ENCODE measurements at regions not wholly inside any gene's neighbourhood (a gene's known extent, or its start where the extent isn't known, plus 50 kb on each side); places are given as distances from the start of the nearest gene placed in this dataset.

- DNase-seq: no peak
These were observed 225.0 kb upstream of the RAB6C start for GRCh38 chr2:129754421-129754820.

GRCh38 chr2:129754831-129755230 is 224.6 kb upstream of the RAB6C start:
- no peak for DNase-seq

- DNase-seq: no peak
These were observed 223.7 kb upstream of the RAB6C start for GRCh38 chr2:129755786-129756185.

GRCh38 chr2:129756276-129756675 is 223.2 kb upstream of the RAB6C start:
- DNase-seq: no peak

GRCh38 chr2:129757366-129757914 is 222.0 kb upstream of the RAB6C start:
- DNase-seq: no peak

- no peak for DNase-seq
These were observed 221.3 kb upstream of the RAB6C start for GRCh38 chr2:129757915-129758783.

- no peak for DNase-seq
These were observed 220.5 kb upstream of the RAB6C start for GRCh38 chr2:129758784-129759471.

- DNase-seq: no peak
These were observed 219.9 kb upstream of the RAB6C start for GRCh38 chr2:129759472-129760010.

- no peak for DNase-seq
These were observed 218.8 kb upstream of the RAB6C start for GRCh38 chr2:129760669-129761068.

- DNase-seq: no peak
These were observed 217.9 kb upstream of the RAB6C start for GRCh38 chr2:129761569-129762021.

- no peak for DNase-seq
These were observed 216.9 kb upstream of the RAB6C start for GRCh38 chr2:129762386-129763189.

- DNase-seq: no peak
These were observed 216.1 kb upstream of the RAB6C start for GRCh38 chr2:129763190-129763846.

- no peak for DNase-seq
These were observed 215.5 kb upstream of the RAB6C start for GRCh38 chr2:129763966-129764365.

- DNase-seq: no peak
These were observed 214.8 kb upstream of the RAB6C start for GRCh38 chr2:129764376-129765325.

- no peak for DNase-seq
These were observed 214.2 kb upstream of the RAB6C start for GRCh38 chr2:129765326-129765677.

GRCh38 chr2:129765678-129766351 is 213.7 kb upstream of the RAB6C start:
- DNase-seq: peak; percentile 6

GRCh38 chr2:129766374-129766993 is 213.0 kb upstream of the RAB6C start:
- DNase-seq: no peak

GRCh38 chr2:129767346-129768035 is 212.0 kb upstream of the RAB6C start:
- DNase-seq: no peak

GRCh38 chr2:129768036-129768386 is 211.5 kb upstream of the RAB6C start:
- no peak for DNase-seq
